ENCODE measurements at regions not wholly inside any gene's neighbourhood (a gene's known extent, or its start where the extent isn't known, plus 50 kb on each side); places are given as distances from the start of the nearest gene placed in this dataset.

DNA sequence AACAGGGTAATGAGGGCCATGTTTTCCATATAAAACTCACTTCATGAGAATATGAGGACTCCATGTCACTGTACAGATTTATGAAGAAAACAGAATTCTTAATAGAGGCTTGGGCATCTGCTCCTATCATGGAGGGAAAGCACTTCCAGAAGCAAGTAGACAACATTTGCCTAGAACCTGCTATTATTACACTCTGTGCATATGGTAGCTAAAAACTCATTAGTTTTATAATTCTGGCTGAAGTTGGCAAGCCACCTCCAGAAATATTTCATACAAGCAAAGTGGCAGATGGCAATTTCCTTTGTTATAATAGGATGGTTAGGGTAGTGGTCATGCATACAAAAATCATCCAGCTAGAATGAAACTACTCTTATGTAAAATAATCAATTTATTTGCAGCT lies 65.8 kb upstream of the TLK1 start:
- TF ChIP-seq, protein P1, sequence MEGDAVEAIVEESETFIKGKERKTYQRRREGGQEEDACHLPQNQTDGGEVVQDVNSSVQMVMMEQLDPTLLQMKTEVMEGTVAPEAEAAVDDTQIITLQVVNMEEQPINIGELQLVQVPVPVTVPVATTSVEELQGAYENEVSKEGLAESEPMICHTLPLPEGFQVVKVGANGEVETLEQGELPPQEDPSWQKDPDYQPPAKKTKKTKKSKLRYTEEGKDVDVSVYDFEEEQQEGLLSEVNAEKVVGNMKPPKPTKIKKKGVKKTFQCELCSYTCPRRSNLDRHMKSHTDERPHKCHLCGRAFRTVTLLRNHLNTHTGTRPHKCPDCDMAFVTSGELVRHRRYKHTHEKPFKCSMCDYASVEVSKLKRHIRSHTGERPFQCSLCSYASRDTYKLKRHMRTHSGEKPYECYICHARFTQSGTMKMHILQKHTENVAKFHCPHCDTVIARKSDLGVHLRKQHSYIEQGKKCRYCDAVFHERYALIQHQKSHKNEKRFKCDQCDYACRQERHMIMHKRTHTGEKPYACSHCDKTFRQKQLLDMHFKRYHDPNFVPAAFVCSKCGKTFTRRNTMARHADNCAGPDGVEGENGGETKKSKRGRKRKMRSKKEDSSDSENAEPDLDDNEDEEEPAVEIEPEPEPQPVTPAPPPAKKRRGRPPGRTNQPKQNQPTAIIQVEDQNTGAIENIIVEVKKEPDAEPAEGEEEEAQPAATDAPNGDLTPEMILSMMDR (IDR thresholded peaks at IDR 0.05; ENCODE audit: insufficient read depth, low read length): no peak
- TF ChIP-seq SPI1 (IDR thresholded peaks at IDR 0.05; ENCODE audit: borderline replicate concordance, low read depth) (no peak), GABPA (IDR thresholded peaks at IDR 0.05; ENCODE audit: low read depth) (no peak)
- TF ChIP-seq, protein P2, sequence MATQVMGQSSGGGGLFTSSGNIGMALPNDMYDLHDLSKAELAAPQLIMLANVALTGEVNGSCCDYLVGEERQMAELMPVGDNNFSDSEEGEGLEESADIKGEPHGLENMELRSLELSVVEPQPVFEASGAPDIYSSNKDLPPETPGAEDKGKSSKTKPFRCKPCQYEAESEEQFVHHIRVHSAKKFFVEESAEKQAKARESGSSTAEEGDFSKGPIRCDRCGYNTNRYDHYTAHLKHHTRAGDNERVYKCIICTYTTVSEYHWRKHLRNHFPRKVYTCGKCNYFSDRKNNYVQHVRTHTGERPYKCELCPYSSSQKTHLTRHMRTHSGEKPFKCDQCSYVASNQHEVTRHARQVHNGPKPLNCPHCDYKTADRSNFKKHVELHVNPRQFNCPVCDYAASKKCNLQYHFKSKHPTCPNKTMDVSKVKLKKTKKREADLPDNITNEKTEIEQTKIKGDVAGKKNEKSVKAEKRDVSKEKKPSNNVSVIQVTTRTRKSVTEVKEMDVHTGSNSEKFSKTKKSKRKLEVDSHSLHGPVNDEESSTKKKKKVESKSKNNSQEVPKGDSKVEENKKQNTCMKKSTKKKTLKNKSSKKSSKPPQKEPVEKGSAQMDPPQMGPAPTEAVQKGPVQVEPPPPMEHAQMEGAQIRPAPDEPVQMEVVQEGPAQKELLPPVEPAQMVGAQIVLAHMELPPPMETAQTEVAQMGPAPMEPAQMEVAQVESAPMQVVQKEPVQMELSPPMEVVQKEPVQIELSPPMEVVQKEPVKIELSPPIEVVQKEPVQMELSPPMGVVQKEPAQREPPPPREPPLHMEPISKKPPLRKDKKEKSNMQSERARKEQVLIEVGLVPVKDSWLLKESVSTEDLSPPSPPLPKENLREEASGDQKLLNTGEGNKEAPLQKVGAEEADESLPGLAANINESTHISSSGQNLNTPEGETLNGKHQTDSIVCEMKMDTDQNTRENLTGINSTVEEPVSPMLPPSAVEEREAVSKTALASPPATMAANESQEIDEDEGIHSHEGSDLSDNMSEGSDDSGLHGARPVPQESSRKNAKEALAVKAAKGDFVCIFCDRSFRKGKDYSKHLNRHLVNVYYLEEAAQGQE (IDR thresholded peaks at IDR 0.05; ENCODE audit: insufficient replicate concordance, low read depth): no peak

All from HL-60 (cell line).